ENCODE measurements at regions not wholly inside any gene's neighbourhood (a gene's known extent, or its start where the extent isn't known, plus 50 kb on each side); places are given as distances from the start of the nearest gene placed in this dataset.

DNA sequence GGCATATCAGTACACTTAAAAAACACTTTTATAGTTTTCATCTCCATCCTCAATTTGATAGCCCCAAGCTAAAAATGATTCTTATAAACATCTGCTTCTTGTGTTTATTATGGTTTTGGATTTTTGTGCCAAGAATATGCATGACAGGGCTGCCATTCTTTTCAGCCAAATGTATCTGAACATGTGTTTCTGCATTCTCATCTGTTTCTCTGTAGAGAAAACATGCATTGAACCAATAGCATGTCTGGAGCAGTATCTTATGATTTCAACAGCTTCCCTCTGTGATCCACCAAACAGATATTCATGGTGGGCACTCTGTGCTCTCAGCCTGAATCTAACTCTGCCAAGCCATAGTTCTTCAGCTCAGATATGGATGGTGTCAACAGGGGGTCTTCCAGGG is 99.3 kb upstream of the ERCC6L2 start:
- H3K36me3 ChIP-seq, result no peaks in the 10 kb centered on the region
- no peaks in the 10 kb centered on the region for H3K9me3 ChIP-seq
- H3K4me3 ChIP-seq, result no peak overlapping the region
- no peak for DNase-seq (ENCODE audit: extremely low spot score)
- H3K4me1 ChIP-seq, result peaks cover 3 to 35% (median 18%) of the 10 kb centered on the region in 4 donors
- peaks cover 0 to 4% (median 0%) of the 10 kb centered on the region in 4 donors for H3K27me3 ChIP-seq
- intact Hi-C loops (cut with DNase I), result no loop called here
- H3K27ac ChIP-seq (replicated peaks in 1 of 4), result no peak overlapping the region
- TF ChIP-seq POLR2AphosphoS5 (IDR thresholded peaks at IDR 0.05) (no peak), EP300 (IDR thresholded peaks at IDR 0.05) (no peak), POLR2A (IDR thresholded peaks at IDR 0.05; ENCODE audit: low read depth) (no peak)
- TF ChIP-seq, protein P1, sequence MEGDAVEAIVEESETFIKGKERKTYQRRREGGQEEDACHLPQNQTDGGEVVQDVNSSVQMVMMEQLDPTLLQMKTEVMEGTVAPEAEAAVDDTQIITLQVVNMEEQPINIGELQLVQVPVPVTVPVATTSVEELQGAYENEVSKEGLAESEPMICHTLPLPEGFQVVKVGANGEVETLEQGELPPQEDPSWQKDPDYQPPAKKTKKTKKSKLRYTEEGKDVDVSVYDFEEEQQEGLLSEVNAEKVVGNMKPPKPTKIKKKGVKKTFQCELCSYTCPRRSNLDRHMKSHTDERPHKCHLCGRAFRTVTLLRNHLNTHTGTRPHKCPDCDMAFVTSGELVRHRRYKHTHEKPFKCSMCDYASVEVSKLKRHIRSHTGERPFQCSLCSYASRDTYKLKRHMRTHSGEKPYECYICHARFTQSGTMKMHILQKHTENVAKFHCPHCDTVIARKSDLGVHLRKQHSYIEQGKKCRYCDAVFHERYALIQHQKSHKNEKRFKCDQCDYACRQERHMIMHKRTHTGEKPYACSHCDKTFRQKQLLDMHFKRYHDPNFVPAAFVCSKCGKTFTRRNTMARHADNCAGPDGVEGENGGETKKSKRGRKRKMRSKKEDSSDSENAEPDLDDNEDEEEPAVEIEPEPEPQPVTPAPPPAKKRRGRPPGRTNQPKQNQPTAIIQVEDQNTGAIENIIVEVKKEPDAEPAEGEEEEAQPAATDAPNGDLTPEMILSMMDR (IDR thresholded peaks at IDR 0.05), result no peak

DNA sequence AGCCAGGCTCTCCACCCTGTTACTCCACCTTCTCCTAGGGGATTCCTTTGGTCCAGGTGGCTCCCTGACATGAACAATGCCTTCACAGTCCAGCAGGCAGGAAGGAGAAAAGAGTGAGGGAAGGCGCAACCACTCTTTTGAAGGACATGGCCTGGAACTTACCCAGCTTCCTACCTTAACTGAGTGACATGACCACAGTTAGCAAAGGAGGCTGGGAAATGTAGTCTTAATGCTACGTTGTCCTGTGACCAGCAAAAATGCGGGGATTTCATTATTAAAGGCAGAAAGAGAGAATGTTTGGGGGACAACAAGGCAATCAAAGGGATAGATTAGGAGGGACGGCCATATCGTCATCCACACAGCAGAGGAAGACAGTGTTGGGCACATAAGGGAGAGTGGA is 100.3 kb upstream of the ERCC6L2 start:
- TF ChIP-seq, protein P1 (IDR thresholded peaks at IDR 0.05), result no peak
- TF ChIP-seq EP300 (IDR thresholded peaks at IDR 0.05) (no peak), POLR2AphosphoS5 (IDR thresholded peaks at IDR 0.05) (no peak), POLR2A (IDR thresholded peaks at IDR 0.05; ENCODE audit: low read depth) (no peak)
- H3K27me3 ChIP-seq, result peaks cover 0 to 4% (median 0%) of the 10 kb centered on the region in 4 donors
- H3K27ac ChIP-seq (replicated peaks in 1 of 4), result no peak overlapping the region
- no peaks in the 10 kb centered on the region for H3K36me3 ChIP-seq
- H3K4me1 ChIP-seq, result peaks cover 3 to 39% (median 22%) of the 10 kb centered on the region in 4 donors
- no peak for DNase-seq (ENCODE audit: extremely low spot score)
- H3K9me3 ChIP-seq, result no peaks in the 10 kb centered on the region
- WGBS, result 99% methylated on average over 5 of the region's 5 CpGs
- intact Hi-C loops (cut with DNase I), result no loop called here
- no peak overlapping the region for H3K4me3 ChIP-seq

DNA sequence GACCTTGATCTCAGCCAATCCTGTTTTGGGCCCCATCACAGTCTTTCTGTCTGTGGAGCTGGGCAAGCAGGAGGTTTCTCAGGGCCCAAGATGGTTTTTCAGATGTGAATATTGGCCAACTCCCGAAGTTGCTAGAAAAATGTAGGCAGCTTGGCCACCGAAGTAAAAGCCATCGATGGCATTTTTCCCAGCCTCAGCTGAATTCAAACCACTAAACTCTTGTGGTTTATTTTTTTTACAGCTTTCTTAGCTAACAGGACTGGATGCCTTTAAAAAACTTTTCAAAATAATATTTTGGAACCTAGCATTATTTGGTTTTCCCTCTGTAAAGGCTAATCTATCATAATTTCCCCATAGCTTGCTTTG is 102.5 kb upstream of the ERCC6L2 start:
- H3K36me3 ChIP-seq, result no peaks in the 10 kb centered on the region
- WGBS, result 41% methylated on average over 3 of the region's 3 CpGs
- H3K4me1 ChIP-seq, result peaks cover 3 to 34% (median 22%) of the 10 kb centered on the region in 4 donors
- intact Hi-C loops (cut with DNase I), result no loop called here
- H3K27me3 ChIP-seq, result peaks cover 0 to 4% (median 0%) of the 10 kb centered on the region in 4 donors
- no peak for DNase-seq (ENCODE audit: extremely low spot score)
- no peaks in the 10 kb centered on the region for H3K9me3 ChIP-seq
- no peak for TF ChIP-seq EP300 (IDR thresholded peaks at IDR 0.05)
- TF ChIP-seq, protein P1 (IDR thresholded peaks at IDR 0.05), result no peak
- H3K27ac ChIP-seq (replicated peaks in 1 of 4), result peak overlapping the region in 3 of 4 donors; percentile 68 to 80 (median 72)
- no peak overlapping the region for H3K4me3 ChIP-seq

DNA sequence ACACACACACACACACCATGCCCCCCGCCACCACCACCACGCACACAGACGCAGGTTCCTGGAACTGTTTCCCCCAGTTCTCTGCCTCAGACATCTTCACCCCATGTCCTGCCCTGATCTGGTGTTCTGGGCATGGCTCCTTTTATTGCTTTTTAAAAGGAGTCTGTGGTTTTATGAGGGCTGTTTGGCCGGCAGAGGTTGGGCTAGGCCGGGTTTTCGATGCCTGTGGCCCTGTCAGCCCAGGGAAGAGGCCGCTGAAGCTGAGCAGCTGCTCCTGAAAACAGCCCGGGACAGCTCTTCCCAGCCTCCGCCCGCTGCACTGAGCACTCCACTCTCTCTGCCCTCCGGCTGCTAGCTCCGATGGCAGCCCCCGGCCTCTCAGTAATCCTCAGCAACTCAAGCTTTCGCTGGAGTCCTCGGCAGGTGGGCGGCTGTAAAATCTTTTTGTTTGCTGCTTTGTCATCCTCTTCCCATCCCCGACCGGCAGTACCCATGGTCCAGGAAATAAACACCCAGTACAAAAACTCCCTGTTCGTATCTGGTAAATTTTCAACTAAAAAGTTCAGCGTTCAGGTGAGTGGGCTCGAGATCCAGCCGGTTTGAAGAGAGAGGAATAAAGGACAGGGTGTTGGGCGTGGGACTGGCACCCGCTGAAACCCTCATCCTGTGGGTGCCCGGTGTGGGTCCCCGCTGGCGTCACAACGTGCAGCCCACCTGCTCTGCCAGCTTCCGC is 103.0 kb upstream of the ERCC6L2 start:
- H3K27ac ChIP-seq (replicated peaks in 1 of 4), result peak overlapping the region; percentile 33 to 80 (median 70)
- H3K9me3 ChIP-seq, result no peaks in the 10 kb centered on the region
- no peaks in the 10 kb centered on the region for H3K36me3 ChIP-seq
- DNase-seq (ENCODE audit: extremely low spot score), result no peak
- TF ChIP-seq, protein P1 (IDR thresholded peaks at IDR 0.05), result peak in 1 of 3 experiments; percentile 28
- TF ChIP-seq POLR2A (IDR thresholded peaks at IDR 0.05; ENCODE audit: low read depth) (no peak), POLR2AphosphoS5 (IDR thresholded peaks at IDR 0.05) (peak in 1 of 2 donors; percentile 7), EP300 (IDR thresholded peaks at IDR 0.05) (no peak)
- intact Hi-C loops (cut with DNase I), result no loop called here
- H3K4me3 ChIP-seq, result peak overlapping the region in 1 of 4 donors; percentile 21
- peaks cover 0 to 4% (median 0%) of the 10 kb centered on the region in 4 donors for H3K27me3 ChIP-seq
- H3K4me1 ChIP-seq, result peaks cover 3 to 34% (median 22%) of the 10 kb centered on the region in 4 donors
- 45% methylated on average over 29 of the region's 29 CpGs for WGBS
